C1 segment of cervical spinal cord (tissue), 14 donors: ENCODE measurements at regions not wholly inside any gene's neighbourhood (a gene's known extent, or its start where the extent isn't known, plus 50 kb on each side); places are given as distances from the start of the nearest gene placed in this dataset.

ENCODE experiments used
- DNase-seq, 14 donors: peaks; one replicate each; lab custom pipeline; 2025; lab: John Stamatoyannopoulos, UW

DNA sequence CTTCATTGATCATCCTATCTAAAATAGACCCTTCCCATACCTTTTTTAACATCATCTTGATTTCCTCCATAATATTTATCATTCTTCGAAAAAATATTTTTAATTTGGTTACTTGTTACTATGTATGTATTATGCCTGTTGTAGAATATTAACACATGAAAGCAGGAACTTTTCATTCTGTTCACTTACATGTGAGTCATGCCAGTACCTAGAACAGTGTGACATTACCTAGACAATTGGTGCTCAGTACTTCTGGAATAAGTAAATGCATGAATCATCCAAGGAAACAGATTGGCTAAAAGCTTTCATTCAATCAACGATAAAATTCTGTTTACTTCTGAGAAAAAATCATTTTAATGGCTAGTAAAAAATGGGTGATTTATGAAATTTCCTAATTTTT is 76.4 kb downstream of the CXXC4 start:
- DNase-seq: no peak

DNA sequence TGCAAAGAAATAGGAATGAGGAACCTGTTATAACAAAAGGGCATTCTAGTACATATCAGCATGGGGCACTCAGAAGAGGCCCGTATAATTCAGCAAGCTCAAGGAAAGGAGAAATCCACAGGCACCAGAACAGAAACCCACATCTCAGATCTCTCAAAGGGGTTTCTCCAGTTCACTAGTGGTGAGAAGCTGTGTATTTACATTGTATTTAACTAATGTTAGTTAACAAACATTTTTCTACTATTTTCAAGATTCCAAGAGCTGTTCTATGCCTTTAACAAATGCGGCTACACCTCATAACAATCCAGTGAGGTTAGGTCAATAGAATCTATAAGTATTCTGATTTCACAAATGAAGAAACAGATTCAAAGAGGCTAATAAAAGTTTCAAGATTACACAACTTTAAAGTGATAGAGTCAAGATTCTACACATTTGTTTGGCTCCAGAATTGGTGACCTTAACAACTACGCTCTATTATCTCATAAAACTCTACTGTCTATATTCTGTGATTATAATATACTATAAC is 77.3 kb downstream of the CXXC4 start:
- no peak for DNase-seq

DNA sequence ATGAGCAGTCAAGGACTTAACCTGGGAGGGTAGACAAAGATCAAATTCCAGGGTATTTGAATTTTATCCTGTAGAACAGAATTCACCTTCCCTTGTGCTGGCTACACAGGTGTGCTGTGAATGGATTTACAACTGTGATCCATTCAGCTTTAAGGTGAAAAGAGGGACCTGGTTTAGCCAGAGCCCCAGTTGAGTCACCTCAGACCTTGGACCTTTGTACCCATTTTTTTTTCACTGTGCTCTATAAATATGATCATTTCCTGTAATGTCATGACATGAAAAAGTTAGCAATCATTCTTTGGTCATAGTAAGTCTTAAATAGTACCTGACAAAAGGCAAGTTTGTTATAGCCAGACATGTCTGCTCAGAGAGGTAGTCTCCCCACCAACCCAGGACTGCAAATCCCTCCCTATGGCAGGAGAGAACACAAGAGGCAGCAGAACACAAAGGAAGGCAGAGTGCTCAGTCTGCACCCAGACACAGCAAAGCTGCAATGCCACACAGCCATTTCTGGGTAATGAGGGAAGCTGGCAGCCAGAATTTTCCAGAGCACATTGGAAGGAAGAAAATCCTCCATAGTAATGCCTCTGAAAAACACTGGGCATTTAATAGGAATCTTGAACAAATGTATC is 77.9 kb downstream of the CXXC4 start:
- no peak for DNase-seq

- no peak for DNase-seq
Measured at GRCh38 chr4:104413487-104413886, 81.2 kb downstream of the CXXC4 start.

DNA sequence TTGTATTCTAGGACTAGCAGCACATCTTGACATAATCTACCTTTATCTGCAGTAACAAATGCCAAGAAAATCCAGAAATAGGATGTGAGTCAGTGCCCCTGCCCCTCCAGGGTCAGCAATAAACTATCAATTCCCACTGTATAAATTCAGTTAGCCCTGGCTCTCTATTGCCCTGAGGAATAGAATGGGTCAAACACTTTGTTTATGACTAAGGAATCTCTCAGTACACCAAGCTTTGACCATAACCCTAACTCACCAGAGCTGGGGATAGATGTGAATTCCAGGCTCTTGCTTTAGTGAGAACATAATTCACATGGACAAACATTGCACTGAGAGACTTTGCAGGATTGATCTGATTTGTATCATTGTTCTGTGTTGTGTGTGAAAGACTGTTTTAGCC is 82.3 kb downstream of the CXXC4 start:
- DNase-seq: no peak

- DNase-seq: no peak
Measured at GRCh38 chr4:104411502-104411901, 83.2 kb downstream of the CXXC4 start.

GRCh38 chr4:104408878-104409277 is 85.8 kb downstream of the CXXC4 start:
- no peak for DNase-seq

DNA sequence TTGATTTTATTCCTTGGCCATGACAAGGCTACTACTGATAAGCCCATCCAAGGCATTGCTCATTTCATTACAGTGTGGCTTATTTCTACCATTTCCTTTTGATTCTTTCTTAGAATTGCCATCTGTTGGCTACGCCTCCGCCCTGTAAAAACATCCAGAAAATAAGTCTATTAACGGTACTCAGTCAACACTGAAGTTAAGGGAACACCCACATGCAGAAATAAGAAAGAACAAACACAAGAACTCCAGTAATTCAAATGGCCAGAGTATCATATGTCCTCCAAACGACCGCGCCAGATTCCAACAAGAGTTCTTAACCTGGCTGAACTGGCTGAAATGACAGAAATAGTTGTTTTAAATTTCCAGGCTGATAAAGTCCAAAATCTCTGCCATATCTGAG is 90.3 kb downstream of the CXXC4 start:
- DNase-seq: no peak

DNA sequence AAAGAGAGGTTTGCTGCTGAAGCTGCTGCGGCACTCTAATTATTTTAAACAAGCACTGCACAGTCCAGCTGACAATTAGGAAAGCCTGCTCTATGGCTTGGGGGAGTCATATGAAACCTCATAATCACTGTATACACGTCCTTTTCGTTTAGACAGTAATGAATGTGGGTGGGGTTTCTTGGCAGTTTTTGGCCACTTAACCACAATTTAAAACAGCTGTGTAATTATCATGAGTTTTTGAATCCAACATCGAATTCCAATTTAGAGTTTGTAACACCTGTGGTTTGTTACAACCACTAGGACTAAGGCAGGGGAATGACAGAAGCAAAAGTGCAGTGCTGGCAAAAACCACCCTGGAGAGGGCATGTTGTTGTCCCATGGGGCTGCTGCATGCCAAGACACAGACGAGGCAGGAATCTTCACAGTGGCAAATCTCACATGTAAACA is 99.5 kb downstream of the CXXC4 start:
- DNase-seq: peak in 2 of 14 donors; percentile 0 to 17

GRCh38 chr4:104394406-104395167 is 100.1 kb downstream of the CXXC4 start:
- DNase-seq: peak in 11 of 14 donors; percentile 7 to 49 (median 22)

- no peak for DNase-seq
Measured at GRCh38 chr4:104393655-104394324, 100.9 kb downstream of the CXXC4 start.

DNA sequence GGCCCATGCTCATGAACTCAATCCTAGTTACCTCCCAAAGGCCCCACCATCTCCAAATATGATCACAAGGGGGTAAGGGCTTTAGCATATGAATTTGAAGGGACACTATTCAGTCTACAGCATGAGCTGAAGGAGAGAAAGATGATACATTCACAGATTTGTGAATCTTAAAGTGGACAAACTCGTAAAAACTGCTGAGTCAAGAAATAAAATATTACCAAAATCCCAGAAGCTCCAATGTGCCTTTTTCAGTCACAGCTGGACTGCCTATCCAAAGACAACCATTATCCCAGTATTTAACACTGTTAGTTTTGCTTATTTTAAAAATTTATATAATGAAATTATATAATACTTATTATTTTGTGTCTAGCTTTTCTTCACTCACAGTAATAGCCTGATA is 109.0 kb downstream of the CXXC4 start:
- DNase-seq: no peak

DNA sequence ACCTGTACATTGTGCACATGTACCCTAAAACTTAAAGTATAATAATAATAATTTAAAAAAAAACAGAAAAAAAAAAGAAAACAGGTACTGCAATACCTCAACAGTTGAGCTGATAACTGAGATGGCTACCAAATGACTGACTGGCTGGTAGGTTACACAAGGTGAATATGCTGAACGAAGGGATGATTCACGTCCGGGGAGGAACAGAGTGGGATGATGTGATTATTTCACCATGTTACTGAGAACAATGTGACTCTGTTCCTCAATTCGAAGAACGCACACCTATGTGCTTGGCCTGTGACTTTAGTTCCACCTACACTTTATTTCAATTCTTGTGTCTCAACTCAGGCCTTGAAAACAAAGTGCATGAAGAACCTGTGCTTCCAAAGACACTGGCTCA is 111.7 kb downstream of the CXXC4 start:
- no peak for DNase-seq

- no peak for DNase-seq
Measured at GRCh38 chr4:104381729-104382128, 113.0 kb downstream of the CXXC4 start.

- DNase-seq: no peak
Measured at GRCh38 chr4:104365618-104366017, 129.1 kb downstream of the CXXC4 start.

- DNase-seq: no peak
Measured at GRCh38 chr4:104353481-104353880, 141.2 kb downstream of the CXXC4 start.

DNA sequence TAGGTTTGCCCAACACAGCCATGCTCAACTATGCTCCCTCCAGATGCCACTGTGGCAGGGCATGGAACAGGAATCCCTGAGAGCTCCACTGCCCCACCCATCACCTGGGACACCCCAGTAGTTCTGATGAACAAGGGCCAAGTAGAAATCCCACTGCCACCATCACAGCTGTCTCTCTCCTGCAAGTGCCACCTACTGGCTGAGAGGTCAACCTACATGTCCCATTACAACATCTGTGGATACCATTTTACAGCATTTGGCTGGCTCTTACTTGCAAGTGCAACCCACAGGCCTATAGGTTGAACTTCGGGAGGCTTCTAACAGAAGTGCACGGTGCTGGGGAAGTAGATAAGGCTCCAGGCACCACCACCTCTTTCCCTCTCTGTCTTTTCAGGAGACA is 142.5 kb downstream of the CXXC4 start:
- DNase-seq: no peak

- no peak for DNase-seq
Measured at GRCh38 chr4:104351706-104352105, 143.0 kb downstream of the CXXC4 start.

GRCh38 chr4:104345598-104346242 is 149.0 kb downstream of the CXXC4 start:
- no peak for DNase-seq

DNA sequence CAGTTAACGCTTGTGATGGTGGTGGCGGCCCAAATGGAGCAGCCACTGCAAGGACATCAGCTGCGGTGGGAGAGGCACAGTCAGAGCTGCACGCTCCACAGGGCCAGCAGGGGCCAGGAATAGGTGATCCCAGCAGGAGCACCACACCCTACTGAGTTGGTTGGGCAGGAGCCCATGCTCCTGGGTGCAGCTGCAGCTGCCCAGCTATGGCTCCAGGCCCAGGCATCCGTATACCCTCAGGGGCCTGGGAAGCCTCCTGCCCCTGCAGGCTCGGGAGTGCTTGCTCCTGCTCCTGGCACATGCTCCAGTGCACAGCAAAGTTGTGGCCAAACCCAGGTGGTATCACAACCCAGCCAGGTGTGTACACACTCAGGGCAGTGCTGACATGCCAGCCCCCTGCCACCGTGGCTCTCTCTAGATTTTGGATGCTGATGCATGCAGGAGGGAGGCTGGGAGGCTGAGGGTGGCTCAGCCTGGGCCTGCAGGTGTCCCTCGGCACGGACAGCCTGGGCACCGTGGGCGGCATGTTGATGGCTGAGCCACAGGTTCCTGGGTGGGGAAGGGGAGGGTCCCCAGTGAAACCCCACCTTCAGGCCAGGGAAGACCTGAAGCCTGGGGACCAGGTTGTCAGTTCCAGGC is 150.2 kb downstream of the CXXC4 start:
- DNase-seq: no peak

DNA sequence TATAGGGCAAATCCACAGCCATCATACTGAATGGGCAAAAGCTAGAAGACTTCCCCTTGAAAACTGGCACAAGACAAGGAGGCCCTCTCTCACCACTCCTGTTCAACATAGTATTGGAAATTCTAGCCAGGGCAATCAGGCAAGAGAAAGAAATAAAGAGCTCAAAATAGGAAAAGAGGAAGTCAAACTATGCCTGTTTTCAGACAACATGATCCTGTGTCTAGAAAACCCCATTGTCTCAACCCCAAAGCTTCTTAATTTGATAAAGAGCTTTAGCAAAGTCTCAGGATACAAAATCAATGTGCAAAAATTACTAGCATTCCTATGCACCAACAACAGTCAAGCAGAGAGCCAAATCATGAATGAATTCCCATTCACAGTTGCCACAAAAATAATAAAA is 160.3 kb downstream of the CXXC4 start:
- DNase-seq: no peak
